GM12878 (cell line): ENCODE measurements at regions not wholly inside any gene's neighbourhood (a gene's known extent, or its start where the extent isn't known, plus 50 kb on each side); places are given as distances from the start of the nearest gene placed in this dataset.

Experiments
- ATAC-seq: fragments of 200-7000 bp; cut with Tn5 transposase; 3 replicates; pipeline ENCODE4 v1.9.1; 2020; ENCODE audit warnings: mild to moderate bottlenecking, moderate library complexity
- BruUV-seq: library from RNA; stranded (reverse); fragments of 400-500 nt; replicated peaks from 2 replicates; lab custom pipeline; 2021; lab: Mats Ljungman, UMichigan
- CTCF ChIA-PET: fragments of 300-600 bp; sonication (Branson Sonifier 250); formaldehyde crosslinking; extraction: SDS; loops from one replicate; lab custom pipeline; 2021; ENCODE audit warnings: inconsistent platforms; lab: Yijun Ruan, JAX
- POLR2A ChIA-PET: fragments of 350-600 bp; formaldehyde crosslinking; extraction: SDS; loops from one replicate; lab custom pipeline; 2021; ENCODE audit warnings: inconsistent platforms; lab: Charles Lee
- RAD21 ChIA-PET: fragments of 300-600 bp; sonication (Branson Sonifier 250); formaldehyde crosslinking; loops from one replicate; lab custom pipeline; 2023; ENCODE audit warnings: antibody characterized with exemption; ENCODE audit not compliant: unreplicated experiment; lab: Charles Lee
- SMC1A ChIA-PET: fragments of 300-600 bp; sonication (Branson Sonifier 250); formaldehyde crosslinking; loops from one replicate; lab custom pipeline; 2023; ENCODE audit not compliant: unreplicated experiment, uncharacterized antibody; lab: Charles Lee
- DNase-seq: peaks from one replicate; pipeline ENCODE4 v3.0.0-alpha.2; 2011; ENCODE audit warnings: low read depth, low spot score
- FAIRE-seq: peaks from 3 replicates; lab custom pipeline; 2011; peaks lifted over from hg19 to GRCh38; lab: Jason Lieb, UNC
- H2AFZ ChIP-seq: 2 replicates; pipeline ENCODE4 v1.6.0; 2011; ENCODE audit warnings: low read depth, low read length, control low read depth; ENCODE audit not compliant: control insufficient read depth
- H3K27ac ChIP-seq: 2 replicates; pipeline ENCODE4 v1.5.1; 2011; ENCODE audit warnings: control low read depth; ENCODE audit not compliant: control insufficient read depth, insufficient read depth
- H3K27me3 ChIP-seq, 2 experiments: replicated peaks in 1 of 2; 2 replicates each; pipeline versions ENCODE4 v1.6.0 to v1.6.1; 2011; ENCODE audit warnings: low read length in 1 of 2; ENCODE audit not compliant: control insufficient read depth in 2 of 2, insufficient read depth in 2 of 2
- H3K36me3 ChIP-seq, 2 experiments: 2 replicates each; pipeline ENCODE4 v1.5.1; 2011; ENCODE audit warnings: low read length in 1 of 2; ENCODE audit not compliant: control insufficient read depth in 2 of 2, insufficient read depth in 2 of 2
- H3K4me1 ChIP-seq: 2 replicates; pipeline ENCODE4 v1.6.1; 2011; ENCODE audit warnings: mild to moderate bottlenecking, low read length, moderate library complexity, mixed read lengths; ENCODE audit not compliant: control insufficient read depth, insufficient read depth
- H3K4me2 ChIP-seq: 2 replicates; pipeline ENCODE4 v1.6.0; 2011; ENCODE audit warnings: control low read depth; ENCODE audit not compliant: control insufficient read depth, insufficient read depth
- H3K4me3 ChIP-seq: fragments of 200-600 bp; sonication (generic); 2 replicates; pipeline ENCODE4 v1.5.1; 2016
- H3K79me2 ChIP-seq: 2 replicates; pipeline ENCODE4 v1.6.0; 2011; ENCODE audit warnings: low read length; ENCODE audit not compliant: control insufficient read depth, insufficient read depth
- H3K9ac ChIP-seq: 2 replicates; pipeline ENCODE4 v1.8.0; 2011; ENCODE audit warnings: low read length, control low read depth, mixed read lengths; ENCODE audit not compliant: control insufficient read depth, insufficient read depth
- H3K9me3 ChIP-seq: replicated peaks from 3 replicates; pipeline ENCODE4 v1.5.1; 2011; ENCODE audit warnings: mild to moderate bottlenecking, low read length; ENCODE audit not compliant: control insufficient read depth, insufficient read depth
- H4K20me1 ChIP-seq: 2 replicates; pipeline ENCODE4 v1.6.0; 2011; ENCODE audit not compliant: control insufficient read depth, insufficient read depth
- BACH1 ChIP-seq: fragments of 450-650 bp; IDR thresholded peaks from 2 replicates; pipeline ENCODE4 v1.6.1; 2017; ENCODE audit warnings: mild to moderate bottlenecking, borderline replicate concordance
- CTCF ChIP-seq, 3 experiments: IDR thresholded peaks in 2 of 3; conservative IDR thresholded peaks in 1 of 3; 2 replicates each; pipeline ENCODE4 v1.5.1; 2011; ENCODE audit warnings: low read depth in 3 of 3, low read length in 3 of 3, mild to moderate bottlenecking in 3 of 3, control low read depth in 2 of 3, moderate library complexity in 2 of 3, inconsistent platforms in 1 of 3, mixed read lengths in 1 of 3; ENCODE audit not compliant: control insufficient read depth in 2 of 3, insufficient read depth in 1 of 3; ENCODE audit errors: extremely low read depth in 1 of 3
- ELK1 ChIP-seq: IDR thresholded peaks from 2 replicates; pipeline ENCODE4 v1.6.1; 2012; ENCODE audit warnings: low read depth, low read length, improper control_type of control experiment
- HCFC1 ChIP-seq: fragments of 150-350 bp; IDR thresholded peaks from 2 replicates; pipeline ENCODE4 v1.6.1; 2014; ENCODE audit warnings: low read length
- MEF2A ChIP-seq: IDR thresholded peaks from 2 replicates; pipeline ENCODE4 v1.6.1; 2011; ENCODE audit warnings: low read depth, mild to moderate bottlenecking, low read length, moderate library complexity; ENCODE audit not compliant: insufficient read depth
- NR2C2 ChIP-seq: IDR thresholded peaks from 2 replicates; pipeline ENCODE4 v1.6.1; 2011; ENCODE audit warnings: borderline replicate concordance, low read depth; ENCODE audit not compliant: control insufficient read depth, insufficient read length
- NR2F1 ChIP-seq: fragments of 450-650 bp; conservative IDR thresholded peaks from 2 replicates; pipeline ENCODE4 v1.6.1; 2017; ENCODE audit warnings: mild to moderate bottlenecking
- STAT1 ChIP-seq: fragments of 450-650 bp; conservative IDR thresholded peaks from 2 replicates; pipeline ENCODE4 v1.6.1; 2014; ENCODE audit warnings: antibody characterized with exemption, mild to moderate bottlenecking
- STAT3 ChIP-seq: IDR thresholded peaks from 2 replicates; pipeline ENCODE4 v1.6.1; 2011; ENCODE audit warnings: low read depth, low read length, improper control_type of control experiment
- ZNF217 ChIP-seq: fragments of 450-650 bp; IDR thresholded peaks from 2 replicates; pipeline ENCODE4 v1.6.1; 2017; ENCODE audit warnings: antibody characterized with exemption, mild to moderate bottlenecking
- ZNF622 ChIP-seq: fragments of 450-650 bp; IDR thresholded peaks from 2 replicates; pipeline ENCODE4 v1.6.1; 2017; ENCODE audit warnings: mild to moderate bottlenecking, inconsistent platforms
- WGBS: methylation state at CpG from one replicate; pipeline ENCODE4 v1.1.6; 2016; ENCODE audit warnings: low lambda C conversion rate; ENCODE audit not compliant: insufficient replicate concordance, insufficient coverage; ENCODE audit errors: missing lambda C conversion rate; 5-methylcytosine and 5-hydroxymethylcytosine counted together
- in situ Hi-C: fragments of 300-500 bp; cut with MboI; formaldehyde crosslinking; loops from 9 replicates; pipeline ENCODE4 v1.14.3; 2018; ENCODE audit warnings: mixed read lengths
- intact Hi-C: fragments of 100-400 bp; cut with micrococcal nuclease; formaldehyde crosslinking; loops from one replicate; pipeline ENCODE4 v1.14.2; 2022; ENCODE audit not compliant: unreplicated experiment

- Histone ChIP-seq H3K9ac (no peak overlapping the region), H3K79me2 (no peaks in the 10 kb centered on the region), H3K9me3 (no peaks in the 10 kb centered on the region; the same call in 2 of the 3 replicates), H3K27ac (no peak overlapping the region), H3K4me2 (no peak overlapping the region), H3K27me3 (no peaks in the 10 kb centered on the region), H3K4me3 (no peak overlapping the region), H3K36me3 (no peaks in the 10 kb centered on the region), H2AFZ (no peak overlapping the region), H3K4me1 (no peaks in the 10 kb centered on the region), H4K20me1 (no peaks in the 10 kb centered on the region)
- no peak for ATAC-seq
- ChIA-PET SMC1A (no interaction called here), POLR2A (no interaction called here), RAD21 (no interaction called here), CTCF (no interaction called here)
- intact Hi-C loops = no loop called here
- in situ Hi-C loops = no loop called here
- FAIRE-seq = no peak
- DNase-seq = no peak
- no TSS peak for BruUV-seq
- 19% methylated on average over 3 of the region's 3 CpGs for WGBS
- TF ChIP-seq NR2C2 = no peak
Observed at GRCh38 chr17:70879401-70879800, 710.1 kb downstream of the KCNJ2 start.

- in situ Hi-C loops = no loop called here
- Histone ChIP-seq H3K9me3 (no peaks in the 10 kb centered on the region), H3K27me3 (no peaks in the 10 kb centered on the region), H3K4me1 (no peaks in the 10 kb centered on the region), H3K27ac (no peak overlapping the region), H3K4me2 (no peak overlapping the region), H3K9ac (no peak overlapping the region), H3K79me2 (no peaks in the 10 kb centered on the region), H4K20me1 (no peaks in the 10 kb centered on the region), H2AFZ (no peak overlapping the region), H3K36me3 (no peaks in the 10 kb centered on the region), H3K4me3 (no peak overlapping the region)
- intact Hi-C loops = no loop called here
- no peak for DNase-seq
- ChIA-PET RAD21 (no interaction called here), POLR2A (no interaction called here), SMC1A (no interaction called here), CTCF (no interaction called here)
- ATAC-seq = no peak
- no peak for TF ChIP-seq ELK1
- TF ChIP-seq STAT1 = no peak
- TF ChIP-seq ZNF217 = no peak
- no peak for TF ChIP-seq BACH1
- no peak for TF ChIP-seq HCFC1
- no peak for TF ChIP-seq STAT3
- TF ChIP-seq CTCF (IDR thresholded peaks at IDR 0.05 in 2 of 3, conservative IDR thresholded peaks at IDR 0.05 in 1 of 3; ENCODE audit: control insufficient read depth in 2 of 3, extremely low read depth in 1 of 3, insufficient read depth in 1 of 3, low read depth in 3 of 3, low read length in 3 of 3) = no peak
- TF ChIP-seq MEF2A = no peak
- TF ChIP-seq NR2F1 = no peak
- TF ChIP-seq ZNF622 = no peak
- no peak for FAIRE-seq
- BruUV-seq = no TSS peak
- WGBS = 0% methylated on average over 1 of the region's 1 CpG
Observed at GRCh38 chr17:70881093-70881492, 711.8 kb downstream of the KCNJ2 start.
